NCI-H2171 treated with DMSO at 0.1 percent for 48 hours (cell line): ENCODE measurements at regions not wholly inside any gene's neighbourhood (a gene's known extent, or its start where the extent isn't known, plus 50 kb on each side); places are given as distances from the start of the nearest gene placed in this dataset.

Experiments used
- DNase-seq: peaks from one replicate; lab custom pipeline; 2025; lab: John Stamatoyannopoulos, UW

GRCh38 chr3:182686033-182686886 lies 107.0 kb upstream of the ATP11B start:
- DNase-seq, result no peak

GRCh38 chr3:182690172-182690571 lies 103.1 kb upstream of the ATP11B start:
- no peak for DNase-seq

GRCh38 chr3:182692021-182692420 lies 101.3 kb upstream of the ATP11B start:
- DNase-seq, result no peak

GRCh38 chr3:182692695-182693094 lies 100.6 kb upstream of the ATP11B start:
- DNase-seq, result no peak

- no peak for DNase-seq
Measured at GRCh38 chr3:182693723-182694122, 99.6 kb upstream of the ATP11B start.

GRCh38 chr3:182696916-182697315 lies 96.4 kb upstream of the ATP11B start:
- no peak for DNase-seq

GRCh38 chr3:182697345-182697919 lies 95.9 kb upstream of the ATP11B start:
- no peak for DNase-seq

GRCh38 chr3:182698078-182698477 lies 95.2 kb upstream of the ATP11B start:
- DNase-seq, result no peak

GRCh38 chr3:182699550-182700170 lies 93.6 kb upstream of the ATP11B start:
- no peak for DNase-seq

- DNase-seq, result no peak
Measured at GRCh38 chr3:182702216-182702615, 91.1 kb upstream of the ATP11B start.

- no peak for DNase-seq
Measured at GRCh38 chr3:182703233-182703632, 90.1 kb upstream of the ATP11B start.

- no peak for DNase-seq
Measured at GRCh38 chr3:182704926-182705325, 88.4 kb upstream of the ATP11B start.

- DNase-seq, result no peak
Measured at GRCh38 chr3:182708810-182709209, 84.5 kb upstream of the ATP11B start.

GRCh38 chr3:182709306-182709705 lies 84.0 kb upstream of the ATP11B start:
- no peak for DNase-seq

- peak; percentile 33 for DNase-seq
Measured at GRCh38 chr3:182710557-182711157, 82.6 kb upstream of the ATP11B start.

- no peak for DNase-seq
Measured at GRCh38 chr3:182711261-182711683, 82.0 kb upstream of the ATP11B start.

- DNase-seq, result no peak
Measured at GRCh38 chr3:182711853-182712252, 81.5 kb upstream of the ATP11B start.

- no peak for DNase-seq
Measured at GRCh38 chr3:182713111-182713510, 80.2 kb upstream of the ATP11B start.

GRCh38 chr3:182713743-182714517 lies 79.4 kb upstream of the ATP11B start:
- DNase-seq, result peak; percentile 68

GRCh38 chr3:182715006-182715405 lies 78.3 kb upstream of the ATP11B start:
- DNase-seq, result no peak

- no peak for DNase-seq
Measured at GRCh38 chr3:182716114-182716688, 77.1 kb upstream of the ATP11B start.

- DNase-seq, result no peak
Measured at GRCh38 chr3:182717216-182717615, 76.1 kb upstream of the ATP11B start.
